HG03565 (cell line): ENCODE measurements at regions not wholly inside any gene's neighbourhood (a gene's known extent, or its start where the extent isn't known, plus 50 kb on each side); places are given as distances from the start of the nearest gene placed in this dataset.
"Not testable (repeated sequence)": the region's sequence is repeated elsewhere in the genome, so short reads cannot be mapped to it uniquely, and the experiment has no call there.

Source experiments
- ATAC-seq: cut with Tn5 transposase; IDR thresholded peaks from one replicate; pipeline ENCODE4 v1.9.1; 2021; ENCODE audit warnings: mild to moderate bottlenecking, moderate library complexity; ENCODE audit not compliant: unreplicated experiment

DNA sequence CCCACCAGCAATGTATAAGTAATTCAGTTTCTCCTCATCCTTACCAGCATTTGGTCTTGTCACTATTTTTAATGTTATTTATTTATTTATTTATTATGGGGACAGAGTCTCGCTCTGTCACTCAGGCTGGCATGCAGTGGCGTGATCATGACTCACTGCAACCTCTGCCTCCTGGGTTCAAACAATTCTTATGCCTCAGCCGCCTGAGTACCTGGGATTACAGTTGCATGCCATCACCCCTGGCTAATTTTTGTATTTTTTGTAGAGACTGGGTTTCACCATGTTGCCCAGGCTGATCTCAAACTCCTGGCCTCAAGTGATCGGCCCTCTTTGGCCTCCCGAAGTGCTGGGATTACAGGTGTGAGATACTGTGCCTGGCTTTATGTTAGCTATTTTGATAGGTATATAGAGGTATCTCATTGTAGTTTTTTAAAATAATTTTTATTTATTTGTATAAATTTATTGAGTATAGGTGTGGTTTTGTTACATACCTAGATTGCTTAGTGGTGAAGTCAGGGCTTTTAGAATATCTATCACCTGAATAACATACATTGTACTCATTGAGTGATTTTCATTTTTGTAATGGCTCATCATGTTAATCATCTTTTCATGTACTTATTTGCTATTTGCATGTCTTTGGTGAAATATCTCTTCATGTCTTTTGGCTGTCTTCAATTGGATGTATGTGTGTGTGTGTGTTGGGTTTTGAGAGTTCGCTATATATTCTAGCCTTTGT is 53.3 kb downstream of the TANC2 start:
- ATAC-seq = no peak

DNA sequence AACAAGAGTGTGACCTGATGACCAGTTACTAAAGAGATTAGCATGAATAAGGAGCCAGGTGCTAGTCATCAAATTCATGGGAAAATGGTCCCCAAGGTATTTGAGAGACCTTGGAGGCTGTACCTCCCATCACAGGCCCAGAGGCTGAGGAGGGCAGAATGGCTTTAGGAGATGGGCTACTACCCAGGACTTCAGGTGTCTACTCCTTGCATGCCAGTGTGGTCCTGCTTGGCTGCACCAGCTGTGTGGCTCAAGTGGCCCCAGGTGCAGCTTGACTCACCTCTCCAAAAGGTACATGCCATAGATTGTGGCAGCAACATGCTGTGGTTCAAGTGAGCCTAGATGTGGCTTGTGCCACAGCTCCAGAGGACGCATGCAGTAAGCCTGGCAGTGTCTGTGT is 56.5 kb downstream of the TANC2 start:
- ATAC-seq = no peak

DNA sequence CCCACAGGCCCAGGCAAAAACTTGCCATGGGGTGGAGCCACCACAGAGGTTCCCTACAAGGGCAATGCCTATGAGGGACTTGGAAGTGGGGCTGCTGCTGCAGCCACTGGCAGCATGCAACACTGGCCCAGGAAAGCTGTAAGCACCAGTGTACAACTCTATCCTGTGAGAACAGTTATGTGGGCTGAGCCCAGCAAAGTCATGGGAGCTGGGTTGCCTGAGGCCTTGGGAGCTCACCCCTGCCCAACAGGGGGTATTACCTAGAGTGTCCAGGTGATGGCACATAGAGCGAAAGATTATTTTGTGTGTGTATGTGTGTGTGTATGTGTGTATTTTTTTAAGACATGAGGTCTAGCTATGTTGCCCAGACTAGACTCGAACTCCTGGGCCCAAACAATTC is 57.0 kb downstream of the TANC2 start:
- no peak for ATAC-seq

- ATAC-seq = no peak
Measured at GRCh38 chr17:63024201-63024600, 58.2 kb downstream of the TANC2 start.

DNA sequence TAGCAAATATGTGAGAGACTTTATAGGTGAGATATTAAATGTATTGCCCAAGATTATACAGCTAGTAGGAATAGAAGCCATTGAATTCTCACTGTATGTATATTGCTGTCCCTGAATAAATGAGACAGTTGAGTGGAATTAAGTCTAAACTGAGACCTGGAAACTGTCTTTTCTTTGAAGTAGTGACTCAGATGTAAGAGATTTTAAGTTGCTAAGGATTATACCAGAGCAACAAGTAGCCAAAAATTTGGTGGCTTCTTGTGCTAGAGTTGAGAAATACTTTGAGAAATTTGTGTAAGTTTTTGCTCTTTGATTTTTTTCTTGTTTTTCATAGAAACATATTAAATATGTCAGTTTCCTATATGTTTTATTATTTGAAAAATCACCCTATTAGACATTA is 58.7 kb downstream of the TANC2 start:
- no peak for ATAC-seq

- ATAC-seq = not testable (repeated sequence)
Measured at GRCh38 chr17:63025637-63026036, 59.6 kb downstream of the TANC2 start.

- no peak for ATAC-seq
Measured at GRCh38 chr17:63029541-63029940, 63.5 kb downstream of the TANC2 start.

DNA sequence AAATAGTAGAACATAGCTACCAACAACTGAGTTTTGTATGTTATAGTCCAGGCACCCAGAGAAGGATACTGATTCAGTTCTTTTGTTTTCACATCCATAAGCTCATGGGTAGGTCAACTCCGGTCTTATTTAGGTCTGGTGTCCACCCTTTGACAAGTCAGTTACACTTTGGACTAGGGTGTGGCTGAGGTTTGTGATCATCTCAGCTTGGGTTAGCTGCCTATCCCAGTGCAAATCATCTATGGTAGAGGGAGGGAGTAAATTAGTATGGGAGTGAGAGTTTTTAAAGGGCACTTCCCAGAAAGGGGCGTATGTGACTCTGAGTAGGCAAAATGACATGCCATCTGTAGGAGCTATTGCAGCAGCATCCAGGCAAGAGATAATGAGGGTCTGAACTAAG is 66.1 kb downstream of the TANC2 start:
- no peak for ATAC-seq

DNA sequence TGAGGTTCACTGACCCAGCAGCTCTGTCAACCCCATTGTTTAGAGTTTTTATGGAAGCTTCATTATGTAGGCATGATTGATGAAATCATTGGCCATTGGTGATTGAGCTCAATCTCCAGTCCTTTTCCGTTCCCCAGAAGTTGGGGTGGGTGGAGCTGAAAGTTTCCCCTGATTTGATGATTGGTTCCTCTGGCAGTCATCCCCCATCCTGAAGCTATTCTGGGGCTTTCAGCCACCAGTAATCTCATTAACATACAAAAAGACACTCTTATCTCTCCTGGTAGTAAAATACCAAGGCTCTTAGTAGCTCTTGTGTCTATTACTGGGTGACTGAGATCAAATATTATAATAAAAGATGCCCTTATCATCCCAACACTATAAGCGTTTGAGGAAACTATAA is 67.1 kb downstream of the TANC2 start:
- ATAC-seq = no peak

DNA sequence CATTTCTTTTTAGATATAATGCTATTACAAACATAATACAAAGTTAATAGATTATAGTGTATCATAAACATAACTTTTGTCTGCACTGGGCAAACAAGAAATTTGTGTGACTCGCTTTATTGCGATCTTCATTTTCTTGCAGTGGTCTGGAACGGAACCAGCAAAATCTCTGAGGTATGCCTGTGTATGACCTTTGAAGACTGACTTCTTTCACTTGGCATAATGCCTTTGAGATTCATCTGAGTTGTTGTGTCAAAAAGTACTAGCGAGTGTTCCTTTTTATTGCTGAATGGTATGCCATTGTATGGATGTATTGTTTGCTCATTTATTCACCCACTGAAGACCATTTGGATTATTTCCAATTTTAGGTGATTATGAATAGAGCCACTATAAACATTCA is 69.2 kb downstream of the TANC2 start:
- ATAC-seq = no peak

GRCh38 chr17:63035695-63036094 is 69.7 kb downstream of the TANC2 start:
- ATAC-seq = no peak

DNA sequence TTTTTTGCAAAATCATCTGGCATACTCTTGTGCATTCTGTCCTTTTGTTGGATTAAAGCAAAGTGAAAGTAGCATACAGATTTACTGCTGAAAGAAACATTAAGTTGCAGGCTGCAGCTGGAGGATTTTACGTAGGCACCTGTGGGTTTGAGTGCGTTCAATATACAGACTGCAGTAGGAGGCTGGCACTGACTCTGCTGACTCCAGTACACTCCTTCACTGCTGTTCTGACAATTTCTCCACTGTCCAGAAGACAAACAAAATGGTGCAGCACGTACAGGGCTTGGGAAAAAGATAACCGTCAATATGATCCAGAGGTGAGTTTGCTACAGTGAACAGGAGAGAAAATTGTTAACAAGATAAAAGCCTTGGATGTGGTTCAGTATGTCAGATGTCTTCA is 73.3 kb downstream of the TANC2 start:
- no peak for ATAC-seq

DNA sequence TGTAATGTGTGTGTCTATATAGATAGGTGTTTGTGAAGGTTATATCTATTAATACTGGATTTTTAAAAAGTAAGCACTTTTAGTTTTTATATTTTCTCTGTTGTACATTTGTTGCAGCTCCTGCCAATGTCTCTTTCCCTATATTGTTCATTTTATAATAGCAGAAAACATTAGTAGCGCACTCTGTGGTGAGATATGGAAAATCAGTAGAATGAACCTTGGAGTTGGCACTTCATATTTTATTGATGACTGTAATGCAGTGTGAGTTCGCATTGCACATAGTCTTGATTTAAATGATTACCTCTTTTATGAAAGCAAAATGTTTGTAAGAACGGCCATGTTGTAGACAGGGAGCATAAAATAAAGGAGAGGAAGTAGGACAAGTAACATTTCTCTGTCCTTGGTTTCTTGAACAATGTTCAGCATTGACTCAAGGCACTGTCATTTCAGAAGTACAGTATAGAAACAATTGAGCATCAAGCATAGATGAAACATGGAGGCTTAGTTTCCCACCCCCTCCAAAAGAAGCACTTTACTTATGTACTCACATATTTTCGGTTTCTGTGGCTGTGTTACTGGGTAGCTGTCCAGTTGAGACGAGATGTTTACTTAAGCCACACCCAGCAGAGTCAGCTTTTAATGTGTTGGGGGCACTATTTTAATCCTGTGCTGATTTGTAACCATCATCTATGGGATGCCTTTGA is 74.0 kb downstream of the TANC2 start:
- no peak for ATAC-seq

DNA sequence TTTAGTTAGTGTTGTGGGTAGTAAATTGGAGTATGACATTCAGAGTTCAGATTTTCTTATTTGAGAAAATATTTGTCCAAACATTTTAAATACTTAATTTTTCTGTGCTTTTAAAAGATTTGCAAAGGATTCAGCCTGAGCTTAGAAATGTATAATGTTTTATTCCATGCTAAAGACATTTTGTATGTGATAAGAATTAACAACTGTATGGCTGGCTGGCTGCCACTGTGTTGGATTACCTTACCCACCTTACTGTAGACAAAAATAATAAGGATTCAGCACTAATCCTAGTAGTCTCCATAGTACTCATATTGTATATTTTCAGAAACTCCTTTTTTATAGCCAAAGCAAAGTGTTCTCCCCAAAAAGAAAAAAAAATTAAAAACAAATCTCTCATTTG is 74.8 kb downstream of the TANC2 start:
- no peak for ATAC-seq

DNA sequence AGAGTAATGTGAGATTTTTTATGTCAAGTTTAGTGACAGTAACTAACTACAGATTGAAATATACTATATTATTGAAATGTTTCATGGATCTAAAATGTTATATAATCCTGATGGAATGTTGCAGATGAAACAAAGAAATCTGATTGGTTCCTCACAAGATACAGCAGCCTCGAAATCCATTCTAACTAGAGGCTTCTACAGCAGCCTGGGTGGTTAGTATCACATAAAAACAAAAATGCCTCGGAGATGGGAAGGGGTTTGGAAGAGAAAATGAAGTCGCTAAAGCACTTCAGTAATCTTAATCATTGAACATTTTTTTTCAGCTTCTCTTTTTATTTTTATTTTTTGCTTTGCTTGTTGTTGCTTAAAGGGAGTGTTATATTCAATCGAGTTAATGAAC is 75.2 kb downstream of the TANC2 start:
- no peak for ATAC-seq

GRCh38 chr17:63041722-63042121 is 75.7 kb downstream of the TANC2 start:
- no peak for ATAC-seq

DNA sequence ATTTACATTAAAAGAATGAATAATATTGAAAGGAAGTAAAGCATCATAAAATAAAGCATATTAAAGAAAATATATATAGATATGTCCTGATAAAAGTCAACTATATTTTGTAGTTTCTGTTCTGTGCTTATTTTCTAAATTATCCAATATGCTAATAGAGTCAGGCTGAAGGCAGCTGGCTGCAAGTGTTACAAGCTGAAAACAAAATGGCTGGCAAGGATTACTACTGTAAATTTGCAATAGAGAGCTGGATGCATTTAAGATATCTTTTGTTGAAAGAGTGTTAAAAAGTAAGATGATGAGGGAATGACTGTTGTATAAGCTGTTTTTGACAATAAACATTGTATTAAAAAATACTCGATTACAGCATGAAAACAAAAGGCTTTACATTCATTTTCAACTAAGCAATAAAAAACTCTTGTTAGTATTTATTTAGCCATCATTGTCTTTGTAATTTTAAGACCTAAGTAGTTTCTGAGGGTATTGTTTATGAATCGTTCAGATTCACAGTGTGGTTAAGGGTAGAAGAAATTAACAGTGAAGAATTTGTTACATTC is 76.3 kb downstream of the TANC2 start:
- ATAC-seq = no peak

GRCh38 chr17:63057560-63057959 is 91.5 kb downstream of the TANC2 start:
- ATAC-seq = not testable (repeated sequence)

DNA sequence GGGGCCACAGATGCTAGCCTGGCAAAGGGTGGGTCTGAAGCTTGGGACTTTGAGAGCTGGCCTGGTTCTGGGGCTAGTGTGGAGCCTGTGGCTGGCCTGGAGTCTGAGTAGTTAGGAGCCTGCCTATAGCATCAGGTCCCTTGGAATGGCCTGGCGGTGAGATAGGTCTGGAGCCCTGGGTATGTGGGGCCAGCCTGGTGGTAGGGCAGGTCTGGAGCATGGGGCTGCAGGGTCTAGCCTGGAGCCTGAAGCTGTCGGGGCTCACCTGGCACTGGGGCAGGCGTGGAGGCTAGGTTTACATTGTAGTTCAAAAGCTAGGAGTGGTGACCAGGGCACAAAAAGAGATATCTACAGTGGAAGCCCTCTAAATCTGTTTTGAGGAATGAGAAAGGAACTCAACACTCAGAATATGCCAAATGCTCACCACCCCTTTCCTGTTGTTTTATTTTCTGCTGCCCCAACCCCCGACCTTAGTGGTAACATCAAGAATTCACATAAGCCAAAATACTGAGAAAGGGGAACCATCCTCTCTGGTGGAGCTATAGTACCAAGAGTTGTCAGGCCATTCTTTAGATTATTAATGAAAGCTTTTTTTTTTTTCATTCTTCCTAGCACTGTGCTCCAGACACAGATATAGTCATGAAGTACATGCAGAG is 100.3 kb downstream of the TANC2 start:
- no peak for ATAC-seq

- no peak for ATAC-seq
Measured at GRCh38 chr17:63069245-63069644, 103.2 kb downstream of the TANC2 start.

DNA sequence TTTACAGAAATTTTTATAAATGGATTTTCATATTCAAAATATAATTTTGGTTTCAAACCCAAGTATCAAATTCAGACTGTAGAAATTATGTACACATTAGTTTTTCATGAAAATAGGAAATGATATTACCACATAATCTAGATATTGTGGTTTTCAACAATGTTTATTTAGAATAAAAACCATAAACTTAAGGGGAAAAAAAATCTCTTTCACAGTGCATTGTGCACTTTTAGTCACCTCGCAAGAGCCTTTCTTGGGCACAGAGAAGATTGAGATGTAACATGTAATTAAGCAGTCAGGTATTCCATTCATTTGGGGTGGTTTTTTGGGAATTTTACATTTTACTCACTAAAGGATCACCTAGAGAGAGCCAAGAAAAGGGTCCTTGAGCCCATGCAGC is 104.0 kb downstream of the TANC2 start:
- ATAC-seq = no peak

DNA sequence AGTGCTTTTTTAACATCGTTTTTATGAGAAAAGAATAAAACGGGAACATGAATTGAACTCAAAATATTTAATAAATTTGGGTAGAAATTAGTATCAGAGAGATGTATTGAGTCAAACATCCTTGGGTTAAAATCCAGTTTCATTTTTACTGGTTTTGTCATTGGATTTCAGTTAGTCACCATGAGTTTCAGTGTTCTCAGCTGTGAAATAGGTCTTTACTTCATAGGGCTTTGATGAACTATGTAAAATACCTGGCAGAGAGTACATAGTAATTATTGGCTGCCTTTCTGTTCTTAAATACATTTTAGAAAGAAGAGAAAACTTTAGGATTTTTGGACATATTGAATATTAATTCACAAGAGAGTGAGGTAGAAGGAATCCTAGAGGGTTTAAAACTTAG is 105.8 kb downstream of the TANC2 start:
- no peak for ATAC-seq
